ENCODE measurements at regions not wholly inside any gene's neighbourhood (a gene's known extent, or its start where the extent isn't known, plus 50 kb on each side); places are given as distances from the start of the nearest gene placed in this dataset.

DNA sequence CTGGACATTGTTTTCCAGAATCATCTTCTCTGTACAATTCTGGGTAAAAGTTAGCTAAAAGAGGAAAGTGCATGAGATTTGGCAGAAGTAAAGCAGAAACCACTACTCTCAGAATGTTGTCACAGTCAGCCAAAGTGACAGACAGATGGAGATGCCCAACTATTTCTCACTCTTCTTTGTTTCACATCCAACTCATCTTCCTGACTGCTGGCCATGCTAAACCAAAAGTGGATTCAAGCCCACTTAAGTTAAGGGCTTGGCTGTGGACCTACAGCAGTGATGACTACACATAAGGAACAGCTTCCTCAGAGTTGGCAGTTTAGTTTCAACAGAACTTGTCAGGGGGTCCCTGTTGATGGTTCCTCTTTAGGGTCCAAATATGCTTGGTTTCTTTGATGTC lies 730.2 kb downstream of the LRRIQ3 start:
- H2AFZ ChIP-seq (ENCODE audit: control insufficient read depth, low read depth, low read length), result no peak overlapping the region
- TF ChIP-seq JUND (IDR thresholded peaks at IDR 0.05; ENCODE audit: low read depth, low read length), result no peak
- no peak for TF ChIP-seq CEBPB (IDR thresholded peaks at IDR 0.05; ENCODE audit: borderline replicate concordance in 1 of 2, low read depth in 2 of 2, low read length in 2 of 2)
- no peak for TF ChIP-seq SMAD1 (IDR thresholded peaks at IDR 0.05; ENCODE audit: low read depth, partially characterized antibody)
- H3K4me1 ChIP-seq (ENCODE audit: control insufficient read depth, insufficient read depth, low read length), result no peaks in the 10 kb centered on the region
- ATAC-seq (no peak), FAIRE-seq (no peak), DNase-seq (ENCODE audit: low read depth, low spot score) (no peak)
- H3K27ac ChIP-seq (ENCODE audit: control insufficient read depth, insufficient read depth), result no peak overlapping the region
- no peak overlapping the region for H3K9ac ChIP-seq (ENCODE audit: control insufficient read depth, insufficient read depth, low read length)
- H4K20me1 ChIP-seq (ENCODE audit: control insufficient read depth, insufficient read depth), result no peaks in the 10 kb centered on the region
- intact Hi-C loops (cut with micrococcal nuclease; ENCODE audit: unreplicated experiment), result no loop called here
- ChIA-PET RAD21 (ENCODE audit: unreplicated experiment) (no interaction called here), POLR2A (no interaction called here), SMC1A (ENCODE audit: uncharacterized antibody, unreplicated experiment) (no interaction called here), CTCF (no interaction called here)
- no peak overlapping the region for H3K4me3 ChIP-seq
- in situ Hi-C loops (cut with MboI), result no loop called here
- no peaks in the 10 kb centered on the region for H3K79me2 ChIP-seq (ENCODE audit: control insufficient read depth, insufficient read depth, low read length)
- H3K9me3 ChIP-seq (replicated peaks; ENCODE audit: control insufficient read depth, insufficient read depth, low read length), result no peaks in the 10 kb centered on the region
- no peaks in the 10 kb centered on the region for H3K27me3 ChIP-seq (replicated peaks in 1 of 2; ENCODE audit: control insufficient read depth in 2 of 2, insufficient read depth in 2 of 2, low read length in 1 of 2)
- H3K36me3 ChIP-seq (ENCODE audit: control insufficient read depth in 2 of 2, insufficient read depth in 2 of 2, low read length in 1 of 2), result no peaks in the 10 kb centered on the region
- H3K4me2 ChIP-seq (ENCODE audit: control insufficient read depth, insufficient read depth), result no peak overlapping the region
- BruUV-seq (replicated peaks), result no TSS peak

DNA sequence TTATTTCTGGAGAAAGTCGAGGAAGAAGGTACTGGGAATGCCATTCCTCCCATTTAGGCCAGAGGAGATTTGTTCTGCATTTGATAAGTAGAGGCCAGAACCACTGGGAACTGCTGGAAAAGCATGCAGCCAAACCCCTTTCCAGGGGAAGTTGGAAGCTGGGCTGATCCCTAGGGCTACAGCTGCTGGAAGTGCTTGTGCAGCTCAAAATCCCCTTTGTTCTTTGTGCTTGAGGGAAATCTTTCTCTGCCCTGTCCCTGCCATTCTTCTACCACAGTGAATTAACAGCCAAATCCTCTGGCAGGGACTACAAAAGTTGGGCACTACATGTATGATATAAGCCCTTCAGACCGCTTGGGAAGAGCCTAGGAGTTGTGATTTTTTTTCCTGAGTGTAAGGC lies 734.1 kb downstream of the LRRIQ3 start:
- BruUV-seq (replicated peaks), result no TSS peak
- ChIA-PET POLR2A (no interaction called here), CTCF (no interaction called here), SMC1A (ENCODE audit: uncharacterized antibody, unreplicated experiment) (no interaction called here), RAD21 (ENCODE audit: unreplicated experiment) (no interaction called here)
- Histone ChIP-seq H3K9ac (ENCODE audit: control insufficient read depth, insufficient read depth, low read length) (no peak overlapping the region), H4K20me1 (ENCODE audit: control insufficient read depth, insufficient read depth) (no peaks in the 10 kb centered on the region), H3K79me2 (ENCODE audit: control insufficient read depth, insufficient read depth, low read length) (no peaks in the 10 kb centered on the region), H3K27me3 (replicated peaks in 1 of 2; ENCODE audit: control insufficient read depth in 2 of 2, insufficient read depth in 2 of 2, low read length in 1 of 2) (no peaks in the 10 kb centered on the region), H3K4me1 (ENCODE audit: control insufficient read depth, insufficient read depth, low read length) (no peaks in the 10 kb centered on the region), H3K27ac (ENCODE audit: control insufficient read depth, insufficient read depth) (no peak overlapping the region), H3K36me3 (ENCODE audit: control insufficient read depth in 2 of 2, insufficient read depth in 2 of 2, low read length in 1 of 2) (no peaks in the 10 kb centered on the region), H2AFZ (ENCODE audit: control insufficient read depth, low read depth, low read length) (no peak overlapping the region), H3K9me3 (replicated peaks; ENCODE audit: control insufficient read depth, insufficient read depth, low read length) (no peaks in the 10 kb centered on the region), H3K4me3 (no peak overlapping the region), H3K4me2 (ENCODE audit: control insufficient read depth, insufficient read depth) (no peak overlapping the region)
- in situ Hi-C loops (cut with MboI) (no loop called here), intact Hi-C loops (cut with micrococcal nuclease; ENCODE audit: unreplicated experiment) (no loop called here)
- 0% methylated on average over 2 of the region's 2 CpGs for WGBS (ENCODE audit: insufficient coverage, insufficient replicate concordance, low lambda C conversion rate, missing lambda C conversion rate)
- DNase-seq (ENCODE audit: low read depth, low spot score) (no peak), ATAC-seq (no peak), FAIRE-seq (no peak)
- TF ChIP-seq, protein P1, sequence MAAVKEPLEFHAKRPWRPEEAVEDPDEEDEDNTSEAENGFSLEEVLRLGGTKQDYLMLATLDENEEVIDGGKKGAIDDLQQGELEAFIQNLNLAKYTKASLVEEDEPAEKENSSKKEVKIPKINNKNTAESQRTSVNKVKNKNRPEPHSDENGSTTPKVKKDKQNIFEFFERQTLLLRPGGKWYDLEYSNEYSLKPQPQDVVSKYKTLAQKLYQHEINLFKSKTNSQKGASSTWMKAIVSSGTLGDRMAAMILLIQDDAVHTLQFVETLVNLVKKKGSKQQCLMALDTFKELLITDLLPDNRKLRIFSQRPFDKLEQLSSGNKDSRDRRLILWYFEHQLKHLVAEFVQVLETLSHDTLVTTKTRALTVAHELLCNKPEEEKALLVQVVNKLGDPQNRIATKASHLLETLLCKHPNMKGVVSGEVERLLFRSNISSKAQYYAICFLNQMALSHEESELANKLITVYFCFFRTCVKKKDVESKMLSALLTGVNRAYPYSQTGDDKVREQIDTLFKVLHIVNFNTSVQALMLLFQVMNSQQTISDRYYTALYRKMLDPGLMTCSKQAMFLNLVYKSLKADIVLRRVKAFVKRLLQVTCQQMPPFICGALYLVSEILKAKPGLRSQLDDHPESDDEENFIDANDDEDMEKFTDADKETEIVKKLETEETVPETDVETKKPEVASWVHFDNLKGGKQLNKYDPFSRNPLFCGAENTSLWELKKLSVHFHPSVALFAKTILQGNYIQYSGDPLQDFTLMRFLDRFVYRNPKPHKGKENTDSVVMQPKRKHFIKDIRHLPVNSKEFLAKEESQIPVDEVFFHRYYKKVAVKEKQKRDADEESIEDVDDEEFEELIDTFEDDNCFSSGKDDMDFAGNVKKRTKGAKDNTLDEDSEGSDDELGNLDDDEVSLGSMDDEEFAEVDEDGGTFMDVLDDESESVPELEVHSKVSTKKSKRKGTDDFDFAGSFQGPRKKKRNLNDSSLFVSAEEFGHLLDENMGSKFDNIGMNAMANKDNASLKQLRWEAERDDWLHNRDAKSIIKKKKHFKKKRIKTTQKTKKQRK (IDR thresholded peaks at IDR 0.05; ENCODE audit: low read depth, low read length), result no peak
- TF ChIP-seq, protein P2, sequence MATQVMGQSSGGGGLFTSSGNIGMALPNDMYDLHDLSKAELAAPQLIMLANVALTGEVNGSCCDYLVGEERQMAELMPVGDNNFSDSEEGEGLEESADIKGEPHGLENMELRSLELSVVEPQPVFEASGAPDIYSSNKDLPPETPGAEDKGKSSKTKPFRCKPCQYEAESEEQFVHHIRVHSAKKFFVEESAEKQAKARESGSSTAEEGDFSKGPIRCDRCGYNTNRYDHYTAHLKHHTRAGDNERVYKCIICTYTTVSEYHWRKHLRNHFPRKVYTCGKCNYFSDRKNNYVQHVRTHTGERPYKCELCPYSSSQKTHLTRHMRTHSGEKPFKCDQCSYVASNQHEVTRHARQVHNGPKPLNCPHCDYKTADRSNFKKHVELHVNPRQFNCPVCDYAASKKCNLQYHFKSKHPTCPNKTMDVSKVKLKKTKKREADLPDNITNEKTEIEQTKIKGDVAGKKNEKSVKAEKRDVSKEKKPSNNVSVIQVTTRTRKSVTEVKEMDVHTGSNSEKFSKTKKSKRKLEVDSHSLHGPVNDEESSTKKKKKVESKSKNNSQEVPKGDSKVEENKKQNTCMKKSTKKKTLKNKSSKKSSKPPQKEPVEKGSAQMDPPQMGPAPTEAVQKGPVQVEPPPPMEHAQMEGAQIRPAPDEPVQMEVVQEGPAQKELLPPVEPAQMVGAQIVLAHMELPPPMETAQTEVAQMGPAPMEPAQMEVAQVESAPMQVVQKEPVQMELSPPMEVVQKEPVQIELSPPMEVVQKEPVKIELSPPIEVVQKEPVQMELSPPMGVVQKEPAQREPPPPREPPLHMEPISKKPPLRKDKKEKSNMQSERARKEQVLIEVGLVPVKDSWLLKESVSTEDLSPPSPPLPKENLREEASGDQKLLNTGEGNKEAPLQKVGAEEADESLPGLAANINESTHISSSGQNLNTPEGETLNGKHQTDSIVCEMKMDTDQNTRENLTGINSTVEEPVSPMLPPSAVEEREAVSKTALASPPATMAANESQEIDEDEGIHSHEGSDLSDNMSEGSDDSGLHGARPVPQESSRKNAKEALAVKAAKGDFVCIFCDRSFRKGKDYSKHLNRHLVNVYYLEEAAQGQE (IDR thresholded peaks at IDR 0.05; ENCODE audit: low read depth, low read length), result no peak
- TF ChIP-seq RAD51 (IDR thresholded peaks at IDR 0.05) (no peak), DPF2 (IDR thresholded peaks at IDR 0.05) (no peak), CBX5 (IDR thresholded peaks at IDR 0.05; ENCODE audit: low read depth) (no peak), TCF3 (IDR thresholded peaks at IDR 0.05; ENCODE audit: borderline replicate concordance, insufficient read depth, low read depth, low read length) (no peak), CBFB (IDR thresholded peaks at IDR 0.05; ENCODE audit: low read depth) (no peak)
- TF ChIP-seq, protein P3, sequence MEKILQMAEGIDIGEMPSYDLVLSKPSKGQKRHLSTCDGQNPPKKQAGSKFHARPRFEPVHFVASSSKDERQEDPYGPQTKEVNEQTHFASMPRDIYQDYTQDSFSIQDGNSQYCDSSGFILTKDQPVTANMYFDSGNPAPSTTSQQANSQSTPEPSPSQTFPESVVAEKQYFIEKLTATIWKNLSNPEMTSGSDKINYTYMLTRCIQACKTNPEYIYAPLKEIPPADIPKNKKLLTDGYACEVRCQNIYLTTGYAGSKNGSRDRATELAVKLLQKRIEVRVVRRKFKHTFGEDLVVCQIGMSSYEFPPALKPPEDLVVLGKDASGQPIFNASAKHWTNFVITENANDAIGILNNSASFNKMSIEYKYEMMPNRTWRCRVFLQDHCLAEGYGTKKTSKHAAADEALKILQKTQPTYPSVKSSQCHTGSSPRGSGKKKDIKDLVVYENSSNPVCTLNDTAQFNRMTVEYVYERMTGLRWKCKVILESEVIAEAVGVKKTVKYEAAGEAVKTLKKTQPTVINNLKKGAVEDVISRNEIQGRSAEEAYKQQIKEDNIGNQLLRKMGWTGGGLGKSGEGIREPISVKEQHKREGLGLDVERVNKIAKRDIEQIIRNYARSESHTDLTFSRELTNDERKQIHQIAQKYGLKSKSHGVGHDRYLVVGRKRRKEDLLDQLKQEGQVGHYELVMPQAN (conservative IDR thresholded peaks at IDR 0.05), result no peak
